Stimulated activated CD4-positive, alpha-beta T cell treated with anti-CD3 and anti-CD28 coated beads, Interleukin-4, amount 100 ng/mL, for 1 hour (primary cell): ENCODE measurements at regions not wholly inside any gene's neighbourhood (a gene's known extent, or its start where the extent isn't known, plus 50 kb on each side); places are given as distances from the start of the nearest gene placed in this dataset.
"Not testable (repeated sequence)": the region's sequence is repeated elsewhere in the genome, so short reads cannot be mapped to it uniquely, and the experiment has no call there.

Experiments
- DNase-seq: peaks from one replicate; pipeline ENCODE4 v3.0.0-alpha.2; 2020

DNA sequence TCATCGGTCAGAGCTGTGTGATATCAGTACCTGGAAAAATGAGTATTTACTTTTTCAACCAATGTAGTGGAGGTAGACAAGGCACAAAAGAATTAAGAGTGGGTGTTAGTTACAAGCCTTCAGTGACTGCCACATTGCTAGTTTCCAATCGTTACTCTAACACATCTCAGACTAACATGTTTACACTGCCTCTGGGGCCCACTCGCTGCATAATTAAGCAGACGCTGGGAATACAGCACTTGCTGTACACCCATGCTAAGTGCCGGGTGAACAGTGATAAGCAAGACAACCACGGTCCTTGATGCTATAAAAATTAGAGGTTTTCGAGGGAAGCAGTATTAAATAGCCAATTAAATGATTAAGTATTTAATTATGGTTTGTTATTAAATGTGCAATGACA, 1147.6 kb downstream of the AACS start:
- DNase-seq, result no peak

DNA sequence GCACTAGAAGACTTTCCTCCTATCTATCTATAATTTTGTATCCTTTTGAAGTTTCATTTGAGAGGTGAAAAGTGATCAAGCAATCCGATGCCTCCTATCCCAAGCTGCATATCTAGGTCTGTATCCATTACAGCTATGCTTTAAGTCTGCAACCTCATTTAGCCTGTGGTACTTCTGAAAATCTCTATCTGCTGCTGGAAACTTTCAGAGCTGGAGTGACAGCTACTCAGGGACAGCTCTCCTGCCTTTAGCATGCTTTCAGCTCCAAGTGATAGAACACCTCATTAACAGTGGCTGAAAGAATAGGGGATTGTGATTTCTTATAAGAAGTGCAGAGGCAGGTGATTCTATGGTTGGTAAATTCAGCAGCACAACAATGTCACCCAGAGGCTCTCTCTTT, 1153.5 kb downstream of the AACS start:
- DNase-seq, result no peak

DNA sequence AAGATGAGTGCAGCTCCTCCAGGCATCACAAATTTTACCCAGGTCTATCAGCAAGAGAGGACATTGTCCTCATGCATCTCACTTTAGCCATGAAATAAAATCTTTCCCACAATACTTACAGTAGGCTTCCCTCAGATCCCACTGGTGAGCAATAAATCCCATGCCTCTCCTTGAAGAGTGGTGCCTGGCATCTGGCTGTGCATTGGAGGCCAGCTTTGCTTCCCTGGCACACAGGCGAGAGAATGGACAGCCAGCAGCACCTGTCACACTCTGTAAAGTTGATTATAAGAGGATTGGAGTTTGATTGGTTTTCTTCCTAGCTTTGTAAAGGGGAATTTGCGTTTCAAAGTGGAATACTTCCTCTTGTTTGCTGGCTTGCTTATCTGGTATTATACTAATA, 1153.9 kb downstream of the AACS start:
- no peak for DNase-seq

DNA sequence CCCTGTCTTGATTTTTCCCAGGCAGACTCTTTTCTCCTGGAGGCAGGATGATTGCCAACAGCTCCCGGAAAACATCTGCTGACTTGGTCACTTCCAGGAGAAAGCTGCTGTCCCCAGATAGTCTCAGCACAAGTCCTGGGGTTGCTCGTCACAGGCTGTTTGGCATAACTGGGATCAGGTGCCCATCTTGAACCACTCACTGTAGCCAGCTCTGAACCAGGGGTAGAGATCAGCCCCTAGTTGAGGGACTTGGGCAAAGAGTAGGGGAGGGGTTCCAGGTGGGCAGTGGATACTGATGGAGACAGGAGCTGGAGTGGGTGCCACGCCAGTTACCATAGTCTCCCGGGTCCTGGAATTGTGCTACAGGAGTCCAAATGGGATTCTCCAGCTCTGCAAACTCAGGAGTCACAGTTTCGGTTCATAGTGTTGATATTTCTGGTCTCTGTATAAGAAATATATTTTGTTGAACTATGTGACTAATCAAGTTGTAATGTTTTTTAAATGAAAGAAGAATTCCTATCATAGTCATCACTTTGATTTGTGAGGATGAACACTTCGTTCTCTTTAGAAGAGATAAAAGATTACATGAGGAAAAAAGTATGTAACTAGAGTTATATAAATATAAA, 1154.5 kb downstream of the AACS start:
- no peak for DNase-seq

DNA sequence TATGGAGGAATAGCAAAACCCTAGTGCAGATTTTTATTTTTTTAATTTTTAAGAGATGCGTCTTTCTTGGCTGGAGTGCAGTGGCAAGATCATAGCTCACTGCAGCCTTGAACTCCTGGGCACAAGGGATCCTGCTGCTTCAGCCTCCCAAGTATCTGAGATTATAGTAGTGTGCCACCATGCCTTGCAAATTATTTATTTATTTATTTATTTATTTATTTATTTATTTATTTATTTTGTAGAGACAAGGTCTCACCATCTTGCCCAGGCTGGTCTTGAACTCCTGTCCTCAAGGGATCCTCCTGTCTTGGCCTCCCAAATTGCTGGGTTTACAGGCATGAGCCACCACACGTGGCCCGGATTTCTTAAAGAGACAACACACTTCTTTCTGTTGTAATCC, 1158.8 kb downstream of the AACS start:
- no peak for DNase-seq

DNA sequence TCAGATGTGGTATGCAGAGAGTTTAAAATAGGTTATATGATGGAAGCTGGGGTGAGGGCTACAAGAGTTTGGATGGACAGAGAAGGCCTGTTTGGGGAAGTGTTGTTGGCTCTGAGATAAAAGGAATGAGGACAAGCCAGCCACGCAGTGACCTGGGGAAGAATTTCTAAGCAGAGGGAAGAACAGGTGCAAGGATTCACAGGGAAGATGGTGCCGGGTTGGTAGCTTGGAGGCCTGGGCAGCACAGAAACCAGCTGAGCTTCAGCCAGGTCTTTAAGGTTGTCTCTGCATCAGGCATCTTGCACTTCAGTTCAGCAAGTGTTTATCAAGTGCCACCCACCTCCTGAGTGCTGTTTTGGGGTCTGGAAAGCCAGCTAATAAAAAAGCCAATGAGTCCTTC, 1163.7 kb downstream of the AACS start:
- no peak for DNase-seq

DNA sequence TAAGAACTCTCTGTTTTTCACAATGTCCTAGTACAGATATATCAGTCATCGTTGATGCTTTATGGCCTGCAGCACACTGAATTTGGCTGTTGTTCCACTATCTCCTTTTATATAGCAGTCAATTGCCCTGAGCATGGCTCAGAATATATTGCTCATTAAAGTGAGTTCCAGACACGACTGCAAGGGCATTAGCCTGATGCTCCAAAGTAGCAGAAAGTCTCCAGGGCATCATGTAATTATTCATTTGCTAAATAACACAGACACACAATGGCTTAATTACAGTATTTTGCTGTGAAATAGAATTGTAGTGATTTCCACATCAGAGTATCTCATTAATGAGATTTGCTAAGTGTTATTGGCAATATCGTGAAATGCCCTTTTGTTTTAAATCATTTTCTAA, 1167.5 kb downstream of the AACS start:
- no peak for DNase-seq

DNA sequence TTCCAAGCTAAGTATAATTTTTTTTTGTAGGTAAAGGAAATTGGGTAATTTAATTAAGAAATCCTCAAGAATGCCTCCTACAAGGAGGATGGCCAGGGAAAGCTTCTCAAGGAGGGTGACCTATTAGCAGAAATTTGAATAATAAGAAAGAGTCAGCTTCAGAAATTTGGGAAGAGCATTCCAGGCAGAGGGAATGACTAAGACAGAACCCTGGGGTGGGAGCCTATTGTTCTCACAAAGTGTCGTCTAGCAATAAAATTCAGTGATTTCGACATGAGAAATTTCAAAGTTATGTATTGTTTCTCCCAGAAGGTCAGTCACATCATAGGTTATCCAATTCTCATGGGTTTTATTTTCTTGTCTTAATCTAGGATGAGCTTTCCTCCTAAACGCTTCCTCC, 1168.4 kb downstream of the AACS start:
- DNase-seq, result no peak

DNA sequence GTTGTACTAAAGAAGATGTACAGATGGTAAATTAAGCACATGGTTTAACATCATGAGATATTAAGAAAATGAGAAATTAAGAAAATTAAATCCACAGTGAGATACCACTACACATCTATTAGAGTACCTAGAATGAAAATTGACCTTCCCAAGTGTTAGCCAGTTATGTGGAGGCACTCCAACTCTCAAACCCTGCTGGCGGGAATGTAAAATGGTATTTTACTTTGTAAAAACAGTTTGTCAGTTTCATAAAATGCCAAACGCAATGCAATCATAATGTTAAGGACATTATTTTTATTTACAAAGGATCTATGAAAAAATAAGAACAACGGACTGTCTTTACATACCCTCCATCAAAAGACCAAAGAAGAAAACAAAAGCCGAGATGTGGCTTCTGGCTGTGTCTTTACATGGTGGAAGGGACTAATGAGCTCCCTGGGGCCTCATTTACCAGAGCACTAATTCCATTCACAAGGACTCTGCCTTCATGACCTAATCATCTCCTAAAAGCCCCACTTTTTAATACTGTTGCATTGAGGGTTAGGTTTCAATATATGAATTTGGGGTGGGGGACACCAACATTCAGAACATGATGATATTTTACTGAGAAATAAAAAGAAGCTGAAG, 1178.7 kb downstream of the AACS start:
- DNase-seq, result no peak

DNA sequence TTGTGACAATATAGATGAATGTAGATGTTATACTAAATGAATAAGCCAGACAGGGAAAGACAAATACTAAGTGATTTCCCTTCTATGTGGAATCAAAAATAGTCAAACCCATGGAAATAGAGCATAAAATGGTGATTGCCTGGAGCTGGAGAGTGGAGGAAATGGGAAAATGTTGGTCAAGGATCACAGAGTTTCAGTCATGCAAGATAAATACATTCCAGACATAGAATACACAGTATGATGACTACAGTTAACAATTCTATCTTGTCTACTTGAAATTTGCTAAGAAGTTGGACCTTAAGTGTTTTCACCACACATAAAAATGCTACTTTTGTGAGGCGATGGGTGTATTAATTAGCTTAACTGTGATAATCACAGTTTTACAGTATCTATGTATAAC, 1182.7 kb downstream of the AACS start:
- no peak for DNase-seq

DNA sequence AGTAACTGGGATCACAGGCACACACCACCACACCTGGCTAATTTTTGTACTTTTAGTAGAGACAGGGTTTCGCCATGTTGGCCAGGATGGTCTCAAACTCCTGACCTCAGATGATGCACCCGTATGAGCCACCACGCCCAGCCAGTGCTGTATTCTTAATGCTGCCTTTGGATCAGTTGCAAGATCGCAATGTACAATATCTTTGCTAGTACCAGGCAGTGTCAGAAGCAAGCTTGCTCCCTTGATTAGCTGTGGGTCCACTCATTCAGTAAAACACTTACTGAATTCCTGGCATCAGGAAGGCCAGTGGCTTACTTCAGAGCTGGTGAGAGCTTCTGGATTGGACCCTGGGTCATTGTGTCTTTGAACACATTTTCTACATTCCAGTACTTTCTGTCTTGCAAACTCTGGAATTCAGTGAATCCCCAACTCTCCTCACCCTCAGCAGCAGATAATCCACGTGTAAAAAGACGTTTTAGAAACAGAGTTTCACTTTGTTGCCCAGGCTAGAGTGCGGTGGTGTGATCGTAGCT, 1183.7 kb downstream of the AACS start:
- no peak for DNase-seq

DNA sequence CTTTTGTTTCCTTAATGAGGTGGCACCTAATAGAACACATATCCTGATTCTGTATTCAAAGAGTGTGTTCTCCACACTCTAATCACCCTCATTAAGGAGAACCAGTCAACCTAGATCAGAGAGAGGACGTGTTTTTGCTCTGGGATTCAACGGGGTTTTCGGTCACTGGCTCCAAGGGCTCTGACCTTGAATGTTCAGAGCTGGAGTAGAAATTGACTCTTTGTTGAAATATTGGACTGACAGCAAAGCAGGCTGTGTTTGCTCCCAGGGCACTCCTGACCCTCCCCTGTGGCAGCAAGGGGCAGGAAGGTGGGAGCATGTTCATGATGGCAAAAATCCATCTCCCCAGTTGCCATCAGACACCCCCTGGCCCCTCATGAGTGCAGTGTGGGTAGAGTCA, 1193.0 kb downstream of the AACS start:
- DNase-seq, result no peak

DNA sequence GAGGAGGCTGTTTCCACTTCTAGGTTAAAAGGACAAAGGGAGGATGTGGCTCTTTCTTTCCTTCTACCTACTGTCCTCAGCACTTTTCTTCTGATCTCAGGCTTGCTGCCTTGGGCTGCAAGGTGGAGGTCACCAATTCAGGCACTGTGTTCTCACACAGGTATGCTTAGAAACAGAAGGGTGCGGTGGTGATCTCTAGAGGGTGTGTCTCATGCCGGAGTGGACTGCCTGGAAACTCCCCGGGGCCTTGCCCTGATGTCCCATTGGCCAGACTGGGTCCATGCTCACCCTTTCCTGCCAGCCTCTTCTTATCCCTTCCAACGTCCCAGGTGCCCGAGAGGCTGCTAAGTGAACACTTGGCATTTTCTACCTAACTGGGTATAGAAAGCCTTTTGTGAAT, 1197.6 kb downstream of the AACS start:
- no peak for DNase-seq

DNA sequence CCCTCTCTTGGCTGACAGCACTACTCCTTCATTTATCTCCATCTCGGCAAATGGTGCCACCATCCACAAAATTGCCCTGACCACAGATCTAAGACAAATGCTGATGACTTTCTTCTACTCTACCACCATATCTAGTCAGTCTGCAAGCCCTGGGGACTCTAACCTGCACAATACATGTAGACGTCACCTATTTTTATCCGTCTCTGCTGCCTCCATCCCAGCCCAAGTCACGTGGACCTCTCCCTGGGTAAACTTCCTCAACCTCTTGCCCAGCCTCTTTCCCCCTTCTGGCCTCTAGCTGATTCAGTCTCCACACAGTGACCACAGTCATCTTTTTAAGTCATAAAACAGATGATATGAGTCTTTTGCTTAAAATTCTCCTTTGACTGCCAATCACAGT, 1203.0 kb downstream of the AACS start:
- no peak for DNase-seq

DNA sequence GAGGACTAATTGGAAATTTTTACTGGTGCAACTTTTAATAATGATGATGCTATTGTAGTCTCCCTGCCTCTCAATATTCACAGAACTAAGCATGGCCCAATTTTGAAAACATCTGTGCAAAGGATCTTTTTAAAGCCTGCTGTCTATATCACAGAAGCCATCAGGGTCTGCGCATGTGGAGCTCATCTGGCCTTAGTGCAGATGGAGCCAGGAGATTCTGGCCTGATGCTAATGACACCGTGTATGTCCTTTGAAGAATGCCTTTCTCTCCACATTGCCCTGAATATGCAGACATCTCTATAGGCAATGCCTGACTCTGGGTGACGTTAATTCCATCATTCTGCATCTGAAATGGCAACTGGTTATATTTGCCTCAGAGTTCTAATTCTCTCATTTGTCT, 1205.9 kb downstream of the AACS start:
- DNase-seq, result no peak

DNA sequence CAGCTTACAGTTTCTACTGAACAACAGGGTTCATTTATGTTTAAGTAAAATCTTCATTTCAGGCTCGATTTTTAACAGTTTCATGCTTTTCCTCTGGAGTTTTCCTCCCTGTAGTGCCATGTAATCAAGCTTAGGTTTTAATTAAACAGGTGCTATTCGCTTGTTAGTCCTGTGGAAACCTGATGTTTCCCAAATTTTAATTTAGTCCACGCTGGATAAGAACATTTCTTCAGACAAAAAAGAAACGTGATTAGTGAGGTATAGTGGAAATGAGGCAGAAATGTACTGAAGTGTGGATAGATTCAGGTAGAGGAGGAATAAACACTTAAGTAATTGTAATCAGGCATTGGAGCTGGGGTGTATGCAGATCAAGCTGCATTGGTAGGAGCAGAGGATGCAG, 1217.5 kb downstream of the AACS start:
- no peak for DNase-seq

DNA sequence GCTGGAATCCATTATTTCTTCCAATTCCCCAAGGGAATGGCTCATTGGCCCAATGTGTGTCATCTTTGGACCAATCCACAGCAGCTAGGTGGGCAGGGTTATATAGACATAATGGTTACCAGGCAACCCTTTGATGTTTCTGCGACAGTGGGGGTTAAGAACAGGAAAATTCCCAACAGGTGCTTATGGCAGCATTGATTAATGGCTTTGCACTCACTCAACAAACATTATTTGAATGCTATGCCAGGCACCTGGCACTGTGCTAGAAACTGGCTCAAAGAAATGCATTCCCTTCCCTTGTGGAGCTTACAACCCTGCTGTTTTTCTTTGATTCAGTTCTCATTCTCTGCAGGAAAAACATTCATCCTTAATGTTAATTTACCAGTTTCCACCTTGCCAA, 1221.0 kb downstream of the AACS start:
- no peak for DNase-seq

DNA sequence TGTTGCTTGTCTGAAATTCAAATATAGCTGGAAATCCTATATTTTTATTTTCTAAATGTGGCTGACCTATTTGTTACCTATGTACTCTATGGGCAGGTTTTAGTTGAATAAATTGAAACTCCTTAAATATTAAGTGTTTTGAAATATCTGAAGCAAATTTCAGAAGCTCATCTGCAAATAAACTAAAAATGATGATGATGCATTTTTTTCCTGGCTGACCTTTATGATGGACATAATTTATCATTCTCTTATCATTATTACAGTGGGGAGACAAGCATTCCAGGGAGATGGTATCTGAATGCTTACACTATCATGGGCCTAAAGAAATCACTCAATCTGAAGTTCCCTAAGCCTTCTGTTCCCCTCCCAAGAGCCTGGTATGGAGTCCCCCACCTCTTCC, 1225.2 kb downstream of the AACS start:
- no peak for DNase-seq

DNA sequence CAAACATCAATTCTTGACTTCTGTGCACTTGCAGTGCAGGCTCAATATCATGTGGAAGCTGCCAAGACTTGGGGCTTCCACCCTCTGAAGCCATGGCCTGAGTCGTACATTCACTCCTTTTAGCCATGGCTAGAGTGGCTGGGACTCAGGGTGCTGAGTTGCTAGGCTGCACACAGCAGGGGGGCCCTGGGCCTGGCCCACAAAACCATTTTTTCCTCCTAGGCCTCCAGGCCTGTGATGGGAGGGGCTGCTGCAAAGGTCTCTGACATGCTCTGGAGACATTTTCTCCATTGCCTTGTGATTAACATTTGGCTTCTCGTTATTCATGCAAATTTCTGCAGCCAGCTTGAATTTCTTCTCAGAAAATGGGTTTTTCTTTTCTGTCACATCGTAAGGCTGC, 1226.8 kb downstream of the AACS start:
- DNase-seq, result not testable (repeated sequence)

DNA sequence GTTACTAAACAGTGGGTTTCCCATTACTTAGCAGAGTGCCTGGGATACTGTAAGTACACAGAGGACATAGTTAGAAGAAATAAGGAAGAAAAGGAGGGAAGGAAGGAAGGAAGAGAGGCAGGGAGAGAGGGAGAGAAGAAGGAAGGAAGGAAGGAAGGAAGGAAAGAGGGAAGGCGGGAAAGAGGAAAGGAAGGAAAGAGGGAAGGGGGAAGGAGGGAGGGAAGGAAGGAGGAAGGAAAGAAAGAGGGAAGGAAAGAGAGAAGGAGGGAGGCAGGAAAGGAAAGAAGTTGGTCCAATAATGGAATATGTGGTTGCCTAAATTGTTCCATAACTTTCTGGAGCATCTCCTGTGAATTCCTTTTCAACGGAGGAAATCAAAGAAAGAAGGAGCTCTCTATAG, 1230.4 kb downstream of the AACS start:
- no peak for DNase-seq

DNA sequence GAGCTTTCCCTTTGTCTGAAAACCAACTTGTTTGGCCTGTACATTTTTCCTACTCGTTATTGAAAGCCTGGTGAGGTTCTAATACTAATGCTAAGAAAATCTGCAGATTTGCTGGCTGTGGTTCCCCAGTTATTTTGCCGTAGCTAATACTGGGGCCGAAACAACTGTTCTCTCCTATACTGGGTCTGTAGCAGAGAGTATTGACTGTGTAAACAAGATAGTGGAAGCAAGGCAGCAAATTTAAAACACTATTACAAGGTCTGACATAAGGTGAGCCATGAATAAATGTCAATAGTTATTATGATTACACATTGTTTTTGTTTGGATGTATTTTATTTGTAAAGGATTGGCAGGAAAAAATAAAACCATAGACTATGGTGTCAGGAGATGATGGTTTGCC, 1244.0 kb downstream of the AACS start:
- DNase-seq, result no peak

DNA sequence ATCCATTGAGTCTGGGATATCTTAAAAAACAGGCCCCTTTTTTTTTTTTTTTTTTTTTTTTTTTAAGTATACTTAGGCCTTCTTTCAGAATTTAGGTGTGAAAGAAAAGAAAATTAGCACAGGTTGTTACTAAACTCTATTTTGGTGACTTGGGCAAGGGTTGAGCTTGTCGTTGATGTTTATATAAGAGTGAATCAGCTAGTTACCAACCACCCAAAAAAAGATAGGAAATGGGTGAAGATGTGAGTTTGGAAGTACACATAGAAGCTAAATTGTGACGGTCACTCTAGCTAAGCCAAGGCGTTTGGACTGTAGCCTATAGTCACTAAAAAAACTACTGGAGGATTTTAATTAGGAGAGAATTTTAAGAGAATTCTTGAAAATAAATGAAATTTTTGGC, 1247.2 kb downstream of the AACS start:
- no peak for DNase-seq

DNA sequence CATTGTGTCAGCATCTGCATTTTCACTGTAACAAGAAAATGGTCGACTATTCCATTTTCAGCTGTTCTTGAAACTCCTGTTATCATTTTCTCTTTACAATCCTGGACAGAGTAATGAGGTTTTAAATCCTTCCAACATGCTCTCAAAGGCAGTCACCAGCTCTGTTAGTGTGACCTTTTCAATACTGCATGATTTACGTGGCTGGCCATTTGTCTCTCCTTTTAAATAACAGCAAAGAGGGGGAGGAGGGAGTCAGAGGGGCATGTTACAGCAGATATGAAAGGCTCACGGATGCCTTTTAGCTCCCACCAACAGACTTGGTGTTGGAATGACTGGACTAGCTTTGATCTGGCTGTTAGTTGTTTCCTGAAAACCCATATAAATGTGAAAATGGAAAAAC, 1251.2 kb downstream of the AACS start:
- no peak for DNase-seq

DNA sequence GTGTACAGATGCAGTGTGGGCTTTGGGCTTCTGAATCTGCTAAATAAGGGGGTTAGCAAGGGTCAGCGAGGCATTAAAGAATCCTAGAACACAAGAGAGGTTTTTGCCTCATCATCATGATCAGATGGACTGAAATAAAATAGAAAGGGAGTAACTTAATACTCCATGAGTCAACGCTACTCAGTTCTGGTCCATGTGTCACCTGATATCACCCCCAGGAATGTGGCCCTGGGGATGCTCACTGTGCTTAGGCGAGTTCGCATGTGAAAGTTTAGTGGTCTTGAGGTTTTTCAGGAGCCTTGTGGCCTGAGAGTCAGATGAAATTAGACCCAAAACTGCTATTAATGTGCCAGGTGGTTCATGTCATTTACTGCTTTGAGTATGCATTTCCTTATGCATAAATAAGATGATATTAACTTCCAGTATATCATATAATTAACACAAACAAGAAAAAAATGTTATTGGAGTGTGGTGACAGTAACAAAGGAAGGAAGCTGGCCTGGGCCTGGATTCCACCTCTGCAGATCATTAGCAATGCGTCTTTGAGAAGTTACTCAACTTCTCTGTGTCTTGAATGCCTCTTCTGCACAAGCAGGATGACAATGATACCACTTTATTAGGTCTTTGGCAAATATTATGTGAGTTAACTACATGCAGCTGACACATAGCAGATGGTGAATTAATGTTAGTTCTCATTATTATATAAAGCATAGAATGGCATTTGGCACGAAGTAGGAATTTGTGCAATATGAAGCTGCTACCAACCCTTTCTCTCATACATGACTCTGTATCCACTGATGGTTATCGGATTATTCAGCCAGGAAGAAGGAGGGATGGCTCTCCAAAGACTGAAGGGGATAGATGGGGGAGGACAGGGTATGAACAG, 1272.6 kb downstream of the AACS start:
- DNase-seq, result no peak
